ENCODE measurements at regions not wholly inside any gene's neighbourhood (a gene's known extent, or its start where the extent isn't known, plus 50 kb on each side); places are given as distances from the start of the nearest gene placed in this dataset.
"Not testable (repeated sequence)": the region's sequence is repeated elsewhere in the genome, so short reads cannot be mapped to it uniquely, and the experiment has no call there.

DNA sequence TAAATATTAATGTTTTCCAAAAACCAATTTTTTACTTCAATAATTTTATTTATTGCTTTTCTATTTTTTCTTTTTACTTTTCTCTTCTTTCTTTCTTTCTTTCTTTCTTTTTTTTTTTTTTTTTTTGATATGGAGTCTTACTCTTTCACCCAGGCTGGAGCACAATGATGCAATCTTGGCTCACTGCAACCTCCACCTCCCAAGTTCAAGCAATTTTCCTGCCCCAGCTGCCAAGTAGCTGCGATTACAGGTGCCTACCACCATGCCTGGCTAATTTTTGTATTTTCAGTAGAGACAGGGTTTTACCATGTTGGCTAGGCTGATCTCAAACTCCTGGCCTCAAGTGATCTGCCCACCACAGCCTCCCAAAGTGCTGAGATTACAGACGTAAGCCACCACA is 63.9 kb downstream of the MSTN start:
- TF ChIP-seq, protein P1, sequence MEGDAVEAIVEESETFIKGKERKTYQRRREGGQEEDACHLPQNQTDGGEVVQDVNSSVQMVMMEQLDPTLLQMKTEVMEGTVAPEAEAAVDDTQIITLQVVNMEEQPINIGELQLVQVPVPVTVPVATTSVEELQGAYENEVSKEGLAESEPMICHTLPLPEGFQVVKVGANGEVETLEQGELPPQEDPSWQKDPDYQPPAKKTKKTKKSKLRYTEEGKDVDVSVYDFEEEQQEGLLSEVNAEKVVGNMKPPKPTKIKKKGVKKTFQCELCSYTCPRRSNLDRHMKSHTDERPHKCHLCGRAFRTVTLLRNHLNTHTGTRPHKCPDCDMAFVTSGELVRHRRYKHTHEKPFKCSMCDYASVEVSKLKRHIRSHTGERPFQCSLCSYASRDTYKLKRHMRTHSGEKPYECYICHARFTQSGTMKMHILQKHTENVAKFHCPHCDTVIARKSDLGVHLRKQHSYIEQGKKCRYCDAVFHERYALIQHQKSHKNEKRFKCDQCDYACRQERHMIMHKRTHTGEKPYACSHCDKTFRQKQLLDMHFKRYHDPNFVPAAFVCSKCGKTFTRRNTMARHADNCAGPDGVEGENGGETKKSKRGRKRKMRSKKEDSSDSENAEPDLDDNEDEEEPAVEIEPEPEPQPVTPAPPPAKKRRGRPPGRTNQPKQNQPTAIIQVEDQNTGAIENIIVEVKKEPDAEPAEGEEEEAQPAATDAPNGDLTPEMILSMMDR (conservative IDR thresholded peaks at IDR 0.05; ENCODE audit: low read length), result not testable (repeated sequence)
- not testable (repeated sequence) for TF ChIP-seq EZH2phosphoT487 (IDR thresholded peaks at IDR 0.05; ENCODE audit: borderline replicate concordance, low read depth, low read length)

Data from OCI-LY7 (cell line).